ENCODE measurements at regions not wholly inside any gene's neighbourhood (a gene's known extent, or its start where the extent isn't known, plus 50 kb on each side); places are given as distances from the start of the nearest gene placed in this dataset.

DNA sequence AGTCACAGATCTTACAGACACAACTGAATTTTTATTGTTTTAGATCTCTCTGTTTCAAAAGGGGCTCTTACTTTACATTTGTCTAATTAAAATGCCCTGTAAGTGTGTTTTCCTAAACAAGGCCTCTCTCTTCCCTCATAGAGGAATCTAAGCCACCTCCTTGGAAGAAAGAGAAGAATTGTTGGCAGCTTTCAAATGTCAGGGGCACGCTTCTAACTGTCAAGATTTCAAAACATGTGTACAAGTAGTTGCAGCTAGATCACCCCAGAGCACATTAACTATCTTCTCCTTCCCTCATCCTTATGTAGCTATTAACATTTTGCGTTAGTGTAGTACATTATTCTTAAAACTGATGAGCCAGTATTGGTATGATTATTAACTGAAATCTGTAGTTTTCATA lies 266.5 kb upstream of the BOD1L1 start:
- no peaks in the 10 kb centered on the region for H3K36me3 ChIP-seq
- no peaks in the 10 kb centered on the region for H3K4me1 ChIP-seq
- WGBS, 5 donors = 74 to 87% (median 81%) methylated on average over 2 of the region's 2 CpGs
- H3K4me3 ChIP-seq = no peak overlapping the region
- H3K27ac ChIP-seq = no peak overlapping the region
- DNase-seq = no peak
- intact Hi-C loops (cut with DNase I; ENCODE audit: low total_unique reads) = no loop called here
- no peaks in the 10 kb centered on the region for H3K27me3 ChIP-seq (replicated peaks in 1 of 7)
- TF ChIP-seq POLR2AphosphoS5 (IDR thresholded peaks at IDR 0.05) (no peak), CTCF (IDR thresholded peaks at IDR 0.05 in 8 of 11, conservative IDR thresholded peaks at IDR 0.05 in 3 of 11) (no peak), POLR2A (IDR thresholded peaks at IDR 0.05) (no peak)
- no peaks in the 10 kb centered on the region for H3K9me3 ChIP-seq

- Histone ChIP-seq H3K27ac (no peak overlapping the region), H3K4me3 (no peak overlapping the region), H3K4me1 (no peaks in the 10 kb centered on the region), H3K27me3 (replicated peaks in 1 of 7) (no peaks in the 10 kb centered on the region), H3K36me3 (no peaks in the 10 kb centered on the region), H3K9me3 (no peaks in the 10 kb centered on the region)
- intact Hi-C loops (cut with DNase I; ENCODE audit: low total_unique reads) = no loop called here
- TF ChIP-seq CTCF (IDR thresholded peaks at IDR 0.05 in 8 of 11, conservative IDR thresholded peaks at IDR 0.05 in 3 of 11) = no peak
- TF ChIP-seq POLR2AphosphoS5 (IDR thresholded peaks at IDR 0.05) = no peak
- no peak for TF ChIP-seq POLR2A (IDR thresholded peaks at IDR 0.05)
- DNase-seq = no peak
- WGBS, 5 donors = 72 to 88% (median 84%) methylated on average over 4 of the region's 4 CpGs
These were observed 273.3 kb upstream of the BOD1L1 start for GRCh38 chr4:13900780-13901179.

DNA sequence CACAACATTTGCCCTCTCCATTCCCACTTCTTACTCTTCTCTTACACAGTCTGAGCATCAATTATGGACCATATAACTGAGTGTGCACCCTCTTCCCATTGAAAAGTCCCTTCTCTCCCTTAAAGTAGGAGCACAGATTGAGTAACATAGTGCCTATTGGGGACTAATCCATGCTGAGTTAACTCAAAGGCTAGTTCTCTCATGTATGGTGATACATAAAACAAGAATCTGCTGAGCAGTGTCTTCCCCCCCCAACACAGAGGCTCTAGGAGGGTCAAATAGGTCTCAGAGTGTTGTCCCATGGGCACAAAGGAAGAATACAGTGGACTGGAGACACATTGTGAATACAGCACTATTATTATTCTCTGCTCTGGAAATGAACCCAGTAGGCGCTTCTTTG lies 274.6 kb upstream of the BOD1L1 start:
- Histone ChIP-seq H3K36me3 (no peaks in the 10 kb centered on the region), H3K4me1 (no peaks in the 10 kb centered on the region), H3K4me3 (no peak overlapping the region), H3K27ac (no peak overlapping the region), H3K27me3 (replicated peaks in 1 of 7) (no peaks in the 10 kb centered on the region), H3K9me3 (no peaks in the 10 kb centered on the region)
- no peak for TF ChIP-seq POLR2A (IDR thresholded peaks at IDR 0.05)
- TF ChIP-seq CTCF (IDR thresholded peaks at IDR 0.05 in 8 of 11, conservative IDR thresholded peaks at IDR 0.05 in 3 of 11) = no peak
- WGBS, 5 donors = 89 to 100% (median 93%) methylated on average over 1 of the region's 1 CpG
- intact Hi-C loops (cut with DNase I; ENCODE audit: low total_unique reads) = no loop called here
- no peak for DNase-seq

DNA sequence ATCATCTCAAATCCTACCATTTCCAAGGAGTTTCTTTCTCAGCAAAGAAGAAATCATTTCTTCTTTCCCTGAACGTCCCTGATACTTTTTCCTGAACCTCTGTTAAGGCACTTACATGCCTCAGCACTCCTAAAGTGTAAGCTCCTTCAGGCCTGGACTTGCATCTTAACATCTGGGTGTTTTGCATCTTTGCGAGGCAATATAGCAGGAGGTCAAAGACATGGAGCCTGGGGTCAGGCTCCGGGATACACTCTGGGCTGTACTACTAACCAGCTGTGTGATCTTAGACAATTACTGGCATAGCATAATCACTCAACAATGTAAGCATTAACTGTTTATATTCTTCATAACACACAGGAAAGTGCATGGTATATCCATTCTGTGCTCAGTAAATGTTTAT lies 275.5 kb upstream of the BOD1L1 start:
- WGBS, 5 donors = 70 to 91% (median 82%) methylated on average over 3 of the region's 3 CpGs
- H3K4me1 ChIP-seq = no peaks in the 10 kb centered on the region
- intact Hi-C loops (cut with DNase I; ENCODE audit: low total_unique reads) = no loop called here
- no peak overlapping the region for H3K4me3 ChIP-seq
- H3K9me3 ChIP-seq = no peaks in the 10 kb centered on the region
- no peak for DNase-seq
- H3K27me3 ChIP-seq (replicated peaks in 1 of 7) = no peaks in the 10 kb centered on the region
- H3K27ac ChIP-seq = no peak overlapping the region
- no peak for TF ChIP-seq CTCF (IDR thresholded peaks at IDR 0.05 in 8 of 11, conservative IDR thresholded peaks at IDR 0.05 in 3 of 11)
- no peak for TF ChIP-seq POLR2A (IDR thresholded peaks at IDR 0.05)
- no peak for TF ChIP-seq POLR2AphosphoS5 (IDR thresholded peaks at IDR 0.05)
- no peaks in the 10 kb centered on the region for H3K36me3 ChIP-seq

Measured in spleen (tissue), 11 donors.